GM23338 (cell line): ENCODE measurements at regions not wholly inside any gene's neighbourhood (a gene's known extent, or its start where the extent isn't known, plus 50 kb on each side); places are given as distances from the start of the nearest gene placed in this dataset.

Experiments used
- ATAC-seq: fragments of 200-7000 bp; cut with Tn5 transposase; 3 replicates; pipeline ENCODE4 v1.9.1; 2020
- DNase-seq: peaks from one replicate; pipeline ENCODE4 v3.0.0-alpha.2; 2015; ENCODE audit warnings: low spot score
- H2AFZ ChIP-seq: fragments of 200-600 bp; sonication (generic); 2 replicates; pipeline ENCODE4 v1.8.0; 2016; ENCODE audit warnings: antibody characterized with exemption, mild to moderate bottlenecking, moderate library complexity
- H3F3A ChIP-seq: fragments of 200-600 bp; sonication (generic); replicated peaks from 2 replicates; pipeline ENCODE4 v1.8.0; 2017; ENCODE audit warnings: antibody characterized with exemption, mixed run types, low read depth
- H3K27ac ChIP-seq: fragments of 200-600 bp; sonication (generic); 2 replicates; pipeline ENCODE4 v1.6.1; 2016; ENCODE audit warnings: low read depth
- H3K27me3 ChIP-seq: fragments of 200-600 bp; sonication (generic); 2 replicates; pipeline ENCODE4 v1.8.0; 2016; ENCODE audit warnings: mild to moderate bottlenecking, mixed run types, moderate library complexity; ENCODE audit not compliant: insufficient read depth
- H3K36me3 ChIP-seq: fragments of 200-600 bp; sonication (generic); 2 replicates; pipeline ENCODE4 v1.8.0; 2016; ENCODE audit warnings: mild to moderate bottlenecking; ENCODE audit not compliant: insufficient read depth
- H3K4me1 ChIP-seq: fragments of 200-600 bp; sonication (generic); 2 replicates; pipeline ENCODE4 v1.8.0; 2016; ENCODE audit warnings: mild to moderate bottlenecking, moderate library complexity; ENCODE audit not compliant: insufficient read depth
- H3K4me2 ChIP-seq: fragments of 200-600 bp; sonication (generic); 2 replicates; pipeline ENCODE4 v1.7.1; 2017; ENCODE audit warnings: mixed run types
- H3K4me3 ChIP-seq: fragments of 200-600 bp; sonication (generic); 2 replicates; pipeline ENCODE4 v1.6.1; 2016; ENCODE audit warnings: mixed run types
- H3K79me2 ChIP-seq: fragments of 200-600 bp; sonication (generic); replicated peaks from 2 replicates; pipeline ENCODE4 v1.8.0; 2017; ENCODE audit warnings: mild to moderate bottlenecking; ENCODE audit not compliant: insufficient read depth
- H3K9me2 ChIP-seq: fragments of 200-600 bp; sonication (generic); 2 replicates; pipeline ENCODE4 v1.8.0; 2017; ENCODE audit not compliant: insufficient read depth
- H4K20me1 ChIP-seq: fragments of 200-600 bp; sonication (generic); replicated peaks from 2 replicates; pipeline ENCODE4 v1.8.0; 2017; ENCODE audit warnings: mild to moderate bottlenecking; ENCODE audit not compliant: insufficient read depth
- H3K27ac Mint-ChIP-seq: 2 replicates; pipeline ENCODE4 v1.8.0; 2020; ENCODE audit warnings: inconsistent platforms, mild to moderate bottlenecking, moderate library complexity, mixed read lengths
- H3K27me3 Mint-ChIP-seq: 3 replicates; pipeline ENCODE4 v1.8.0; 2022; ENCODE audit warnings: low read depth, mild to moderate bottlenecking, moderate library complexity, mixed read lengths, inconsistent platforms; ENCODE audit not compliant: insufficient read depth, poor library complexity
- H3K36me3 Mint-ChIP-seq: 3 replicates; pipeline ENCODE4 v1.8.0; 2021; ENCODE audit warnings: low read depth, mild to moderate bottlenecking, inconsistent platforms, moderate library complexity, mixed read lengths
- H3K4me1 Mint-ChIP-seq: 3 replicates; pipeline ENCODE4 v1.8.0; 2020; ENCODE audit warnings: mild to moderate bottlenecking, inconsistent platforms, mixed read lengths
- H3K4me3 Mint-ChIP-seq: 3 replicates; pipeline ENCODE4 v1.8.0; 2021; ENCODE audit warnings: moderate library complexity, mild to moderate bottlenecking, inconsistent platforms, mixed read lengths
- H3K9me3 Mint-ChIP-seq: 3 replicates; pipeline ENCODE4 v1.8.0; 2020; ENCODE audit warnings: moderate library complexity, mild to moderate bottlenecking, inconsistent platforms, mixed read lengths
- ETS1 ChIP-seq: IDR thresholded peaks from 2 replicates; pipeline ENCODE4 v1.6.1; 2016; ENCODE audit warnings: antibody characterized with exemption
- EZH2 ChIP-seq: fragments of 200-600 bp; sonication (generic); IDR thresholded peaks from one replicate; pipeline ENCODE4 v1.8.0; 2017; ENCODE audit warnings: antibody characterized with exemption, mild to moderate bottlenecking, low read depth; ENCODE audit not compliant: unreplicated experiment
- EZH2phosphoT487 ChIP-seq: fragments of 200-600 bp; sonication (generic); IDR thresholded peaks from one replicate; pipeline ENCODE4 v1.8.1; 2018; ENCODE audit warnings: antibody characterized with exemption; ENCODE audit not compliant: unreplicated experiment
- JUNB ChIP-seq: IDR thresholded peaks from one replicate; pipeline ENCODE4 v1.6.1; 2016; ENCODE audit warnings: antibody characterized with exemption; ENCODE audit not compliant: unreplicated experiment
- POLR2AphosphoS5 ChIP-seq: IDR thresholded peaks from 2 replicates; pipeline ENCODE4 v1.6.1; 2016; ENCODE audit warnings: antibody characterized with exemption, low read depth
- ZNF331 ChIP-seq: fragments of 250-450 bp; sonication (Bioruptor Pico); IDR thresholded peaks from 2 replicates; pipeline ENCODE4 v1.5.0; 2020; ENCODE audit warnings: low read depth, mild to moderate bottlenecking, moderate library complexity
- ZNF462 ChIP-seq: fragments of 250-450 bp; sonication (Bioruptor Pico); IDR thresholded peaks from 2 replicates; pipeline ENCODE4 v1.5.0; 2020; ENCODE audit warnings: mild to moderate bottlenecking, moderate library complexity

GRCh38 chr6:134467620-134468019, 149.7 kb upstream of the SGK1 start (continued):
- TF ChIP-seq EZH2phosphoT487 (no peak), ZNF462 (CRISPR knock-in tag) (no peak), JUNB (no peak), EZH2 (no peak), POLR2AphosphoS5 (no peak)

- DNase-seq, result no peak
- no peaks in the 10 kb centered on the region for H3K79me2 ChIP-seq
- ATAC-seq, result no peak
- H3K4me1 Mint-ChIP-seq, result peaks cover 3% of the 10 kb centered on the region; the same call in 1 of the 3 replicates
- H3K4me3 ChIP-seq, result no peak overlapping the region
- no peaks in the 10 kb centered on the region for H3K36me3 Mint-ChIP-seq
- no peak overlapping the region for H3K27ac ChIP-seq
- H3K27me3 Mint-ChIP-seq, result peaks cover 4% of the 10 kb centered on the region
- H2AFZ ChIP-seq, result no peak overlapping the region
- H3K4me2 ChIP-seq, result no peak overlapping the region
- no peaks in the 10 kb centered on the region for H3K36me3 ChIP-seq
- no peaks in the 10 kb centered on the region for H3K9me3 Mint-ChIP-seq
- no peaks in the 10 kb centered on the region for H3K9me2 ChIP-seq
- H3F3A ChIP-seq, result no peaks in the 10 kb centered on the region
- H3K27ac Mint-ChIP-seq, result no peak overlapping the region
- H3K4me3 Mint-ChIP-seq, result no peak overlapping the region
- no peaks in the 10 kb centered on the region for H4K20me1 ChIP-seq
- no peaks in the 10 kb centered on the region for H3K27me3 ChIP-seq
- no peaks in the 10 kb centered on the region for H3K4me1 ChIP-seq
- TF ChIP-seq EZH2 (no peak), EZH2phosphoT487 (no peak), ZNF331 (CRISPR knock-in tag) (no peak), POLR2AphosphoS5 (no peak), JUNB (no peak), ZNF462 (CRISPR knock-in tag) (no peak), ETS1 (no peak)
Observed at GRCh38 chr6:134466771-134467525, 149.0 kb upstream of the SGK1 start.
